KG1 (cell line): ENCODE measurements at regions not wholly inside any gene's neighbourhood (a gene's known extent, or its start where the extent isn't known, plus 50 kb on each side); places are given as distances from the start of the nearest gene placed in this dataset.

Source experiments
- DNase-seq: peaks from one replicate; lab custom pipeline; 2025; lab: John Stamatoyannopoulos, UW

- DNase-seq = no peak
These were observed 370.3 kb downstream of the ZNF536 start for GRCh38 chr19:30742406-30742938.

GRCh38 chr19:30741566-30741965 lies 369.4 kb downstream of the ZNF536 start:
- DNase-seq = no peak

- no peak for DNase-seq
These were observed 367.2 kb downstream of the ZNF536 start for GRCh38 chr19:30739394-30739793.

- DNase-seq = no peak
These were observed 365.9 kb downstream of the ZNF536 start for GRCh38 chr19:30738047-30738446.

GRCh38 chr19:30734669-30735068 lies 362.5 kb downstream of the ZNF536 start:
- no peak for DNase-seq

GRCh38 chr19:30733826-30734550 lies 361.8 kb downstream of the ZNF536 start:
- no peak for DNase-seq

- no peak for DNase-seq
These were observed 359.4 kb downstream of the ZNF536 start for GRCh38 chr19:30731591-30731990.

GRCh38 chr19:30729451-30729850 lies 357.3 kb downstream of the ZNF536 start:
- no peak for DNase-seq

GRCh38 chr19:30722761-30723160 lies 350.6 kb downstream of the ZNF536 start:
- DNase-seq = no peak

GRCh38 chr19:30722186-30722585 lies 350.0 kb downstream of the ZNF536 start:
- no peak for DNase-seq

- no peak for DNase-seq
These were observed 347.8 kb downstream of the ZNF536 start for GRCh38 chr19:30719999-30720345.

GRCh38 chr19:30719189-30719998 lies 347.2 kb downstream of the ZNF536 start:
- no peak for DNase-seq

GRCh38 chr19:30718707-30719106 lies 346.5 kb downstream of the ZNF536 start:
- no peak for DNase-seq

GRCh38 chr19:30718014-30718413 lies 345.8 kb downstream of the ZNF536 start:
- no peak for DNase-seq

- DNase-seq = no peak
These were observed 345.2 kb downstream of the ZNF536 start for GRCh38 chr19:30717381-30717780.

GRCh38 chr19:30712431-30713337 lies 340.5 kb downstream of the ZNF536 start:
- DNase-seq = no peak

- DNase-seq = no peak
These were observed 339.6 kb downstream of the ZNF536 start for GRCh38 chr19:30711826-30712225.

- DNase-seq = no peak
These were observed 339.1 kb downstream of the ZNF536 start for GRCh38 chr19:30711296-30711695.

- DNase-seq = no peak
These were observed 338.5 kb downstream of the ZNF536 start for GRCh38 chr19:30710721-30711120.

GRCh38 chr19:30708416-30709178 lies 336.4 kb downstream of the ZNF536 start:
- DNase-seq = no peak

GRCh38 chr19:30704771-30705330 lies 332.7 kb downstream of the ZNF536 start:
- DNase-seq = no peak
